ENCODE measurements at regions not wholly inside any gene's neighbourhood (a gene's known extent, or its start where the extent isn't known, plus 50 kb on each side); places are given as distances from the start of the nearest gene placed in this dataset.
"Not testable (repeated sequence)": the region's sequence is repeated elsewhere in the genome, so short reads cannot be mapped to it uniquely, and the experiment has no call there.

DNA sequence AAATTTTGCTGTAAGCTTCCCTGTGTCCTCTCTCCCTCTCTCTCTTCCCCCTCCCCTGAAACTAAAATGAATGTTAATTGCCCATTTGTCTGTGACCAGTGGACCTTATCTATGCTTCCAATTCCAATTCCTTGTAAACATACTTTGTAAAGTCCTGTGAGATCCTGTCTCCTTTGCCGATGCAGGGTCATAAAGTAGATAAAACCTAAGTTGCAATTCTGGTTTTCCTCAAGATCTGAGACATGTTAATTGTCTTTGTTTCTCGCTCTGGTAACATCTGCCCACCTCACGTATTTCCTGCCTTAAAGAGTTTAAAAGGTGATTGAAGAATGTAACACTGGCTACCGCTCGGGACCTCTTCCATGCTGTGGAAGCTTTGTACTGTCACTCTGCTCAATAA is 2503.4 kb downstream of the ARAP2 start:
- DNase-seq, result not testable (repeated sequence)

GRCh38 chr4:33746979-33747378 is 2497.3 kb downstream of the ARAP2 start:
- no peak for DNase-seq

DNA sequence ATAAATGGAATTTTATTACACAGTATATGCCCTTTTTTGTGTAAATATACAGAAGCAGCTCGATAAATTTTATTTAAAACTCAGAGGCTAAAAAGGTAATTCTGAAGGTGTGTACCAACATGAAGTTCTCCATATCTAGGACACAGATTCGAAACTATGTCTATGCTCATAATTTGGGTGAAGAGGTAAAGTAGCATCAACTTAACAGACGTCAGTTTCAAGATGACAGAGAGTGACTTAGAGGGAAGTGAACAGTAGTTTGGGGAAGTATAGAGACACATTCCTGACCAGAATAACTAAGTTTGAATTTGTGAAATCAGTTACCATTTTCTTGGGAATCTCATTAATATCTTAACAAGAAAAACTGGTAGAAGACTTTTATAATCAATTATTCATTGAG is 2493.3 kb downstream of the ARAP2 start:
- DNase-seq, result no peak

- no peak for DNase-seq
These were observed 2471.7 kb downstream of the ARAP2 start for GRCh38 chr4:33772582-33772981.

- DNase-seq, result no peak
These were observed 2463.1 kb downstream of the ARAP2 start for GRCh38 chr4:33780952-33781791.

DNA sequence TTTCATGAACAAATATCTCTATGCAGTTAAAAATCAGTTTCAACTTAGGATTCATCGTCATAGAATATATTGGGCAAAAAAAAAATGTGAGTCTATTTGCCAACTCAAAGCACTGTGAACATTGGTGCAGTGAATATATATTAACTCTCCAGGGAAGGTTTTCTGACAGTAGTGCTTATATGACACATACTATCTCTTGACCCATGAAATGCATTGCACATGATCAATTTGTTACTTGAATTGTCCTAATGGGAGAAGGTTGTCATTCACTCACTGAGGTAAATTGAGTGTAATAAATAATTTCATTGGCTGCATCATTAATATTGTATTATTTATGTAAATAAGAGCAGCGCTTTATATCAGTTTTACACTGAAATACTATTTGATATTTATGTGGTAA is 2458.5 kb downstream of the ARAP2 start:
- DNase-seq, result no peak

DNA sequence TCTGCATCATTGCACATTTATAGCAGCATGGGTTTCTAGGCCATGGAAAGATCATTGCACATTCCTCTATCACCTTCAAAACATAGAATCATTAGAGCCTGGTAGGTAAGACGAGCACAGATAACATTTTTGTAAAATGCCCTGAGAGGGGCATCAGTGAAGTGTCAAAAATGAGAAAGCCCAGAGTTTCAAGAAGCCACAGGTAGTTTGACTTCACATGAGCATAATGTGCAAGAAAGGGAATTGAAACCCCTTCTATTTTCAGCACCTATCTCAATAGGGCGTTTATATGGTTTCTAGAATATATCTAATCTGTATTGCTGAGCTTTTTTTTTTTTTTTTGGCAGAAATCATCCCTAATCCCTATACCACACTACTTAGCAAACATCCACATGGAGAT is 2441.7 kb downstream of the ARAP2 start:
- no peak for DNase-seq

GRCh38 chr4:33825685-33826084 is 2418.6 kb downstream of the ARAP2 start:
- DNase-seq, result no peak

DNA sequence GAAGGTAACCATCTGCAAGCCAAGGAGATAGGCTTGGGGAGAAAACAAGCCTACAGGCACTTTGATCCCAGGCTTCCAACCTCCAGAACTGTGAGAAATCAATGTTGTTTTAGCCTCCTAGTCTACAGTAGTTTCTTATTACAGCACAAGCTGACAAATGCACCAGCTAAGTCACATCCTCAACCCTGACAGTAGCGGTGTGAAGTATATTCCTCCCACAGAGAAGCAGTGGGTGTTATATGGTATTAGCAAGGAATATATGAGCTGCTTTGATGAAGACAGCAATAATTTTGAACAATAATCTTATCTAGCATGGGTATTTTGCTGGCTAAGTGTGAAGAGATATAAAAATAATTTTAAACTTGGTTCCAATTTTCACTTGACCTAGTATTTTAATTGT is 2415.0 kb downstream of the ARAP2 start:
- DNase-seq, result not testable (repeated sequence)

DNA sequence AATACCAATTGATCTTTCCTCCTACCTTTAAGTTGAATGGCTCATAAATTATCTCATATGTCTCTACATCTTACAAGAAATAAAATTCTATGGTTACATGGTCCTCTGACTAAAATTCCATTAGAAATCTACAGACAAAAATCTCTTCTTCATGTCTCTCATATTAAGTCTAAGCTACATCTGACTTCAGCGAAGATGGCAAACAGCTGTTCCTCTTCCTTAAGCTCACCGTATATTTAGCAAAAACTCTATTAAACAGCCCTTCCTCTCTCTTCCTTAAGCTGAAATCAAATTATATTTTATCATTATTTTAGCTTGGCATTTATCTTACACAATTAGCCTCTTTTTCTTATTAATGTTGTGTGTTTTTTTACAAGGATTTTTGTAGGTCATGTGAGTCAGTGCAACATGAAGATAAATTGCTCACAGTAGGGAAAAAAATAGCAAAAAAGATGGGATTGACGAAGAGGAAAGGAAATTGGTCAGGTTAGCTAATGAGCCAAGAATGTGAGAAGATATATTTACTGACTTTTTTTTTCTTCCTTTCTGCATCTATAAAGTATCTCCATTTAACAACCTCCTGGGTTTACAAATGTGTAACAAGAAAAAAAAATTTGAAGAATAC is 2412.8 kb downstream of the ARAP2 start:
- DNase-seq, result no peak

DNA sequence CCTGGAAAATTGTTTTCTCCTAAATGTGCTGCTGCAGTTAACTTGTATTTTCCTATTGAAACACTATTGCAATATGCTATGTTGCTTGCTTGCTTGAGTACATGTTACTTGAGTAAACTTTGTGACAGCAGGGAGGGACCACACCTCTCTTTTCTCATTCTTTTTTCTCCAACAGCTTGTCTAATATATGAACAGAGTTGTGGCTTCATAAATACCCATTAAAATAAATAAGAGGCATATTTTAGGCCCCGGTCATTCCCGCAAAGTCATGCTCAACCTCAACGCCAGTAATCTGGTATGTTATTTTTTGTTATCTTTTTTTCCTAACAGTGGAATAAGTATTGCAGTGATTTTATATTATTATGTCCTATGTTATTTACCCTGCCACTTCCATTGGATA is 2408.6 kb downstream of the ARAP2 start:
- not testable (repeated sequence) for DNase-seq

- DNase-seq, result no peak
These were observed 2407.1 kb downstream of the ARAP2 start for GRCh38 chr4:33837043-33837838.

DNA sequence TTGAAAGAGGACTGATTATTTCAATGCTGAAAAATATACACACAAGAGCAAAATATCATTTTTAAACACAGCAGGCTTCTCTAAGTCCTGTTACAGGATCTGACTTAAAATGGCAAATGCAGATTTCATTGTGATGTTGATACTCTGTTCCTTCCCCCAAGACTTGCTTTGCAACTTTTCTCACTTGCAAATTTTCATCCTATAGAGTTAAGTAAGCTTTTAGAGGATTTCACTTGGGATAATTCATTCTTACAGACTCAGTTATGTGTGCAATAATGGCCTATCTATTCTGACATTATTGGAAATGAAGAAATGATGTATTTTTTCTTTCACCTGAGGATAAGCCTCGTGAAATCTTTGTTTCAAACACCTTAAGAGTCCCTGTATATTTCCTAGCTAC is 2403.2 kb downstream of the ARAP2 start:
- no peak for DNase-seq

DNA sequence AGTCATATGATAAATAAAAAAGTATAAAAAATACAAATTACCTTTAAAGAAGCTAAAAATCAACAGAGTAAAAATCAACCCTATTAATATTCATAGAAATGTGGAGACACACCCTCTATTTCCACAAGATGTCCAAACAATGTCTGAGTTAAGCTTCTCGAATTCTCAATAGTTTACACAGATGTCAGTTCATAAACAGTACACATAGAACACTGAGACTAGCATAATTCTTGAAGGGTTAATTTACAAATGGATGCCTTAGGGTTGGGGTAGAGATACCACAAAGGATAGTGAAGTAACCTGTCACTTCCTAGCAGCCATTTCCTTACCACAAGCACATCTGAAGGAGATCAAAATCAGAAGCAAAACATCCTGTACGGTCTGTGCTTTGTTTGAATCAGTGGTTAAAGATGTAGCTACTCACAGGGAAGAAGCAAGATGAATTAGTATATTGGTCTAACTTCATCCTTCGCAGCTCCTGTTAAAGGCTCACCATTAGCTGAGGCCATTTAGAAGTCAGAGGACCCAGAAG is 2393.9 kb downstream of the ARAP2 start:
- no peak for DNase-seq

DNA sequence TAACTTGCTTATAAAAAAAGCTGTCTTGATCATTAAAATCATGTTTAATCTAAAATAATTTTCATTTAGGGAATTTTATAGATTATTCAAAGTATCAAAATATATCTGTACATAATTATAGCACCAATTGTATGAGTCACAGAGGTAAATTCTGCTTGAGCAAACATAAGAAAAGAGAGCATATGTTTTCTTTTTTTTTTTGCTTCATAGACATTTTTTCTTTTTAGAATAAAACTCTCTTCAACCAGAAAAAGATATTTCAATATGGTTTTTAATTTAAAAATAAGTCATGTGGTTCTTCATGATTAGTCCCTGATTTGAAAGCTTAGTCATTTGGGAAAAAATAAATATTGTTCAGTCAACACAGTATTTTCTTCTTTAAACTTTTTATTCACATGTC is 2390.6 kb downstream of the ARAP2 start:
- not testable (repeated sequence) for DNase-seq

GRCh38 chr4:33864290-33864859 is 2379.9 kb downstream of the ARAP2 start:
- no peak for DNase-seq

DNA sequence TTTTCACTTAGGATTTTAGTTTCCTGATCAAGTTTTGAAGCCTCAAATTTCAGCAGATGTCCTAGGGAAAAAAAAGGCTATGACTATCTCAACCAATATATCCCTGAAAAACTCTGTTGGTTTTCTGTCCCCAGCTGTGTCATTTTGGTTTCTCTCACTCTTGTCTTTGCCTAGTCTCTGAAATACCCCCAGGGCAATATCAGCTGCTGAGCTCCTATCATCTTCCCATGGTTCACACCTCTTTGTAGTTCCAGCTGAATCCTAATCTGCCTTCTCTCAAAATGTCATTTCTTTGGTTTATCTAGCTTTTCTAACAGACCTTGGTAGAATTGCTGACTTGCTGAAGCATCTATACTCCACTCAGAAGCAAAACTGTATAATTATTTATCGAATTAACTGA is 2370.5 kb downstream of the ARAP2 start:
- DNase-seq, result no peak

DNA sequence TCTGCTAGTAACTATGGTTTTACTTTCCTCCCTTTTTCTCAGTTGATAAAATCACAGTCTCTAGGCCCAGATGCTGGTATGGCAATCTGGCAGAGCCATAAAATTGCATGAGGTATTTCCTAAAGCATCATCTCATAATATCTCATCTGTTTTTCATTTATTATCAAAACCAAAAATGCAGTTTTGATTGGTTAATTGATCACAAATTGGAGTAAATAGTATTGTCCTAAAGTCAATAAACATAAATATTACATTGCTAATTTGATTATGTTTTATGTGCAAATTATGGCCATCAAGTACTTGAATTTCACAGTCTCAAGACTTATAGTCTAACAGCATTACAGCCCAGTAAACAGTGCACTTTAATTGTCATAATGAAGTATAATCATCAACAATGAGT is 2365.6 kb downstream of the ARAP2 start:
- no peak for DNase-seq

DNA sequence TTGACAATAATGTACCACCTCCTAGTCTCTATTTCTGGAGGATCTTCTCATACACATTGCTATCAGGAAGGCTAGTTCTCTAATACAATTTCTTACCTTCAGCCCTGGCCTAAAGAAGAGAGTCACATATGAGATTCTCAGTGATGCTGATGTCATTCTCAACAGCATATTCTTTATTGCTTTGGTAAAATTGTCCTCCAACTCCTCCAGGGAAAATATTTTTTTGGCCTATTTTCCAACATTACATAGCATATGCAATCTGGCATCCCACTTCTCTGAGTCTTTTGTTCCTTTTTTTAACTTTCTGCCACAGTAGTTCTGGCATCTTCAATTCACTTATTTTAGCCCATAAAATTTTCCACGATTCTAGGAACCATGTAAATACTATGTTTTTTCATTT is 2363.1 kb downstream of the ARAP2 start:
- DNase-seq, result no peak

- DNase-seq, result no peak
These were observed 2361.9 kb downstream of the ARAP2 start for GRCh38 chr4:33882246-33882990.

- no peak for DNase-seq
These were observed 2361.2 kb downstream of the ARAP2 start for GRCh38 chr4:33883111-33883510.

- DNase-seq, result no peak
These were observed 2358.0 kb downstream of the ARAP2 start for GRCh38 chr4:33886356-33886755.

Data from right forelimb (tissue), 1 donor.